ENCODE measurements at regions not wholly inside any gene's neighbourhood (a gene's known extent, or its start where the extent isn't known, plus 50 kb on each side); places are given as distances from the start of the nearest gene placed in this dataset.

- Histone ChIP-seq H3K4me3 (ENCODE audit: low read length) (no peak overlapping the region), H3K9me3 (ENCODE audit: control insufficient read depth, insufficient read depth, low read length) (no peaks in the 10 kb centered on the region), H3K27ac (ENCODE audit: low read length) (no peak overlapping the region), H3K27me3 (ENCODE audit: control insufficient read depth, insufficient read depth, low read length) (no peaks in the 10 kb centered on the region), H3K36me3 (ENCODE audit: control insufficient read depth, insufficient read depth, low read length) (no peaks in the 10 kb centered on the region), H3K4me1 (ENCODE audit: control insufficient read depth, insufficient read depth, low read length) (no peaks in the 10 kb centered on the region)
- no peak for DNase-seq (ENCODE audit: low read depth, low spot score)
- WGBS (ENCODE audit: insufficient coverage, insufficient read length): no CpG with 5 or more reads among the region's 2 CpGs
Observed at GRCh38 chr13:37412241-37412921, 186.2 kb downstream of the POSTN start.

DNA sequence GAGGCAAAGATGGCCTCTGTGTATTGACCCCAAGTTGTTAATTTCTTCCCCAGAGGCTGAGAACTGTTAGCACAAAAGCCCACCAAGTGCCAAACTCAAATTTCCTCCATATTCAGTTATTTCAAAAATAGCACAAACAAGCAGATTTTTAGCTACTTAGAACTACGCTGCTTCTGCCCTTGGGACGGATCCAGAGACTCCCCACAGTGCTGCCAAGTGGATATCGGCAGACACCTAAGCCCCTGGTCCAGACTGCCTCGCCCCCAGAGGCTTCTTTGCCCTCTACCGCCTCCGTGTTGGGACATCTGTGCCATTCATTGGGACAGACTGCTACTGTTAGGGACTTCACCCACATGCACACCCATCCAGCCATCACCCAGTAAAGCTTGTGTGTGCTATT, 188.3 kb downstream of the POSTN start:
- no peak for DNase-seq (ENCODE audit: low read depth, low spot score)
- H3K27ac ChIP-seq (ENCODE audit: low read length): no peak overlapping the region
- no peak overlapping the region for H3K4me3 ChIP-seq (ENCODE audit: low read length)
- H3K27me3 ChIP-seq (ENCODE audit: control insufficient read depth, insufficient read depth, low read length): no peaks in the 10 kb centered on the region
- no peaks in the 10 kb centered on the region for H3K36me3 ChIP-seq (ENCODE audit: control insufficient read depth, insufficient read depth, low read length)
- no CpG with 5 or more reads among the region's 6 CpGs for WGBS (ENCODE audit: insufficient coverage, insufficient read length)
- H3K9me3 ChIP-seq (ENCODE audit: control insufficient read depth, insufficient read depth, low read length): no peaks in the 10 kb centered on the region
- H3K4me1 ChIP-seq (ENCODE audit: control insufficient read depth, insufficient read depth, low read length): no peaks in the 10 kb centered on the region

GRCh38 chr13:37409756-37410155, 188.8 kb downstream of the POSTN start:
- Histone ChIP-seq H3K4me3 (ENCODE audit: low read length) (no peak overlapping the region), H3K27ac (ENCODE audit: low read length) (no peak overlapping the region), H3K4me1 (ENCODE audit: control insufficient read depth, insufficient read depth, low read length) (no peaks in the 10 kb centered on the region), H3K36me3 (ENCODE audit: control insufficient read depth, insufficient read depth, low read length) (no peaks in the 10 kb centered on the region), H3K27me3 (ENCODE audit: control insufficient read depth, insufficient read depth, low read length) (no peaks in the 10 kb centered on the region), H3K9me3 (ENCODE audit: control insufficient read depth, insufficient read depth, low read length) (no peaks in the 10 kb centered on the region)
- DNase-seq (ENCODE audit: low read depth, low spot score): no peak

DNA sequence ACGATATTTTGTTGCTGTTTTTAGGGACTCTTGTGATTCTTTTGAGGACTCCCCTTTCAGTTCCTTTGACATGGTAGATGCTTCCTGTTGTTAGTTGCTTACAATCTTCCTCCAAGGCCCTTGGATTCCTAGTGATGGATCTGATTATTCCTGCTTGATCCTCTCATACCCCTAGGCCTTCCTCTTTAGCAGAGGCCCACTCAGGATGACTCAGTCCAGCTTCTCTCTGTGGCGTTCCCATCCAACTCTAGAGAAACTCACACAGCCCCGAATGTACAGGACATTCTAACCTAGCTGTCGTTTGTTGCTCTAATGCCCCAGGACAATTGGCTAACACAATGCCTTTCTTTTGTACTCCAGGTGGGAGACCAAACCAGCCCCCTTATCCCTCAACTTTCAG, 191.4 kb downstream of the POSTN start:
- Histone ChIP-seq H3K4me3 (ENCODE audit: low read length) (no peak overlapping the region), H3K9me3 (ENCODE audit: control insufficient read depth, insufficient read depth, low read length) (no peaks in the 10 kb centered on the region), H3K27ac (ENCODE audit: low read length) (no peak overlapping the region), H3K27me3 (ENCODE audit: control insufficient read depth, insufficient read depth, low read length) (no peaks in the 10 kb centered on the region), H3K4me1 (ENCODE audit: control insufficient read depth, insufficient read depth, low read length) (no peaks in the 10 kb centered on the region), H3K36me3 (ENCODE audit: control insufficient read depth, insufficient read depth, low read length) (no peaks in the 10 kb centered on the region)
- no peak for DNase-seq (ENCODE audit: low read depth, low spot score)
- no CpG with 5 or more reads among the region's 4 CpGs for WGBS (ENCODE audit: insufficient coverage, insufficient read length)

- H3K36me3 ChIP-seq (ENCODE audit: control insufficient read depth, insufficient read depth, low read length): no peaks in the 10 kb centered on the region
- WGBS (ENCODE audit: insufficient coverage, insufficient read length): no CpG with 5 or more reads among the region's 1 CpG
- H3K27me3 ChIP-seq (ENCODE audit: control insufficient read depth, insufficient read depth, low read length): no peaks in the 10 kb centered on the region
- H3K27ac ChIP-seq (ENCODE audit: low read length): no peak overlapping the region
- no peak for DNase-seq (ENCODE audit: low read depth, low spot score)
- no peak overlapping the region for H3K4me3 ChIP-seq (ENCODE audit: low read length)
- no peaks in the 10 kb centered on the region for H3K4me1 ChIP-seq (ENCODE audit: control insufficient read depth, insufficient read depth, low read length)
- no peaks in the 10 kb centered on the region for H3K9me3 ChIP-seq (ENCODE audit: control insufficient read depth, insufficient read depth, low read length)
Observed at GRCh38 chr13:37406031-37406430, 192.5 kb downstream of the POSTN start.

DNA sequence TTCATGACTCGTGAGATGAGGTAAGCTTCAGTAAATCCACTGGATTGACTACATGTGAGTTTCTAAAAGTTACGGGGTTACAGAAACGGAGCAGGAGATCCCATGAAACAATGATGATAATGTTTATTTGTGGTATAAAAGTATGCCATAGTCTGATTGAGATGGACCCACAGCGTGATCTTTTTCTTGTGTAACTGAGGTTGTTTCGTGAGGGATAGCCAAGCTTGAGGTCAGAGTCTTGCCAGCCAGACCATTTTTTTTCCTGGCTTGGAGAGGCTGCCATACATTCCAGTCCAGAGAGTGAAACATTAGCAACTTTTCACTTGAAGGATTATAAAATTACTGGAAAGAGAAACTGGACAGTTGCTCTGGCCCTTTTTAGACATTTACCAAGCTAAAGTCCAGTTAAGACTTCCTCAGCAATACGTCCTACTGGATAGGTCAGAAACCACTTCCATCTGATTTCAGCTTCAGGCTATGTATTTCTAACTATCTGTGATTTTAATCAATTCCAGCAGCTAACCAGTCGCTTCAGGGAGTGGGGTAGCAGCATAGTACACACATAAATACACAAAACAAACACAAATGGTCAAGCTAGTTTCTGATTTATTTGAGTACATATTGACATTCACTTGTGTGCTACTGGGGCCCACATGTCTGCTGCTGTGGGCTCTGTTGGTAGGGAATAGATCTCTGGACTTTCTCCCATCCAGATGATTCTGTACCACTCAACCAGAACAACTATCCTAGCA, 194.6 kb downstream of the POSTN start:
- DNase-seq (ENCODE audit: low read depth, low spot score): no peak
- no peaks in the 10 kb centered on the region for H3K9me3 ChIP-seq (ENCODE audit: control insufficient read depth, insufficient read depth, low read length)
- no peaks in the 10 kb centered on the region for H3K27me3 ChIP-seq (ENCODE audit: control insufficient read depth, insufficient read depth, low read length)
- no peak overlapping the region for H3K27ac ChIP-seq (ENCODE audit: low read length)
- no peaks in the 10 kb centered on the region for H3K4me1 ChIP-seq (ENCODE audit: control insufficient read depth, insufficient read depth, low read length)
- no peak overlapping the region for H3K4me3 ChIP-seq (ENCODE audit: low read length)
- WGBS (ENCODE audit: insufficient coverage, insufficient read length): no CpG with 5 or more reads among the region's 7 CpGs
- no peaks in the 10 kb centered on the region for H3K36me3 ChIP-seq (ENCODE audit: control insufficient read depth, insufficient read depth, low read length)

GRCh38 chr13:37401721-37402120, 196.8 kb downstream of the POSTN start:
- no peaks in the 10 kb centered on the region for H3K36me3 ChIP-seq (ENCODE audit: control insufficient read depth, insufficient read depth, low read length)
- no peaks in the 10 kb centered on the region for H3K4me1 ChIP-seq (ENCODE audit: control insufficient read depth, insufficient read depth, low read length)
- no peak overlapping the region for H3K27ac ChIP-seq (ENCODE audit: low read length)
- no peaks in the 10 kb centered on the region for H3K27me3 ChIP-seq (ENCODE audit: control insufficient read depth, insufficient read depth, low read length)
- no peaks in the 10 kb centered on the region for H3K9me3 ChIP-seq (ENCODE audit: control insufficient read depth, insufficient read depth, low read length)
- no peak for DNase-seq (ENCODE audit: low read depth, low spot score)
- no peak overlapping the region for H3K4me3 ChIP-seq (ENCODE audit: low read length)

- no CpG with 5 or more reads among the region's 3 CpGs for WGBS (ENCODE audit: insufficient coverage, insufficient read length)
- H3K27me3 ChIP-seq (ENCODE audit: control insufficient read depth, insufficient read depth, low read length): no peaks in the 10 kb centered on the region
- no peak for DNase-seq (ENCODE audit: low read depth, low spot score)
- H3K36me3 ChIP-seq (ENCODE audit: control insufficient read depth, insufficient read depth, low read length): no peaks in the 10 kb centered on the region
- no peak overlapping the region for H3K4me3 ChIP-seq (ENCODE audit: low read length)
- no peak overlapping the region for H3K27ac ChIP-seq (ENCODE audit: low read length)
- H3K9me3 ChIP-seq (ENCODE audit: control insufficient read depth, insufficient read depth, low read length): no peaks in the 10 kb centered on the region
- peaks cover 1% of the 10 kb centered on the region; the same call in 1 of the 2 replicates for H3K4me1 ChIP-seq (ENCODE audit: control insufficient read depth, insufficient read depth, low read length)
Observed at GRCh38 chr13:37397535-37397934, 201.0 kb downstream of the POSTN start.

- H3K27ac ChIP-seq (ENCODE audit: low read length): no peak overlapping the region
- H3K9me3 ChIP-seq (ENCODE audit: control insufficient read depth, insufficient read depth, low read length): no peaks in the 10 kb centered on the region
Observed at GRCh38 chr13:37395544-37395943, 203.0 kb downstream of the POSTN start.

DNA sequence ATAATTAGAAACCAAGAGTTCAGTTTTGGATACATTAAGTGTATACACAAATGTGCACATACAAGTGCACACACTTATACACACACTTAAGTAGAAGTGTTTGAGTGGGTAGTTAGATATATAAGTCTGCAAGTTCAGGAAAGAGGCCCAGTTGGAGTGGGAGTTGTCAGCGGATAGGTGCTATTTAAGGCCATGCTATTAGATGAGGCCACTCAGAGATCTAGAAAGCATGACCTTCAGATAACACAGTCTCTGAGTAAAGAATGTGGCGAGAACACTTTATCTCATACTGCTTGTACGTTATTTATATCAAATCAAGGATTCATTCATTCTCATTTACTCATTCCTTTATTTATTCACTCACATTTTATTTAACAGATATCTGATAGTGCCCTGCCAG, 206.2 kb downstream of the POSTN start:
- no peaks in the 10 kb centered on the region for H3K9me3 ChIP-seq (ENCODE audit: control insufficient read depth, insufficient read depth, low read length)
- no peaks in the 10 kb centered on the region for H3K36me3 ChIP-seq (ENCODE audit: control insufficient read depth, insufficient read depth, low read length)
- DNase-seq (ENCODE audit: low read depth, low spot score): no peak
- H3K4me1 ChIP-seq (ENCODE audit: control insufficient read depth, insufficient read depth, low read length): peaks cover 1% of the 10 kb centered on the region; the same call in 1 of the 2 replicates
- 100% methylated on average over 1 of the region's 3 CpGs for WGBS (ENCODE audit: insufficient coverage, insufficient read length)
- H3K27me3 ChIP-seq (ENCODE audit: control insufficient read depth, insufficient read depth, low read length): no peaks in the 10 kb centered on the region
- no peak overlapping the region for H3K4me3 ChIP-seq (ENCODE audit: low read length)
- no peak overlapping the region for H3K27ac ChIP-seq (ENCODE audit: low read length)

More at GRCh38 chr13:37395544-37395943, 203.0 kb downstream of the POSTN start:
- no CpG with 5 or more reads among the region's 3 CpGs for WGBS (ENCODE audit: insufficient coverage, insufficient read length)
- DNase-seq (ENCODE audit: low read depth, low spot score): no peak
- no peak overlapping the region for H3K4me3 ChIP-seq (ENCODE audit: low read length)
- no peaks in the 10 kb centered on the region for H3K36me3 ChIP-seq (ENCODE audit: control insufficient read depth, insufficient read depth, low read length)
- H3K27me3 ChIP-seq (ENCODE audit: control insufficient read depth, insufficient read depth, low read length): no peaks in the 10 kb centered on the region
- H3K4me1 ChIP-seq (ENCODE audit: control insufficient read depth, insufficient read depth, low read length): peaks cover 1% of the 10 kb centered on the region; the same call in 1 of the 2 replicates

DNA sequence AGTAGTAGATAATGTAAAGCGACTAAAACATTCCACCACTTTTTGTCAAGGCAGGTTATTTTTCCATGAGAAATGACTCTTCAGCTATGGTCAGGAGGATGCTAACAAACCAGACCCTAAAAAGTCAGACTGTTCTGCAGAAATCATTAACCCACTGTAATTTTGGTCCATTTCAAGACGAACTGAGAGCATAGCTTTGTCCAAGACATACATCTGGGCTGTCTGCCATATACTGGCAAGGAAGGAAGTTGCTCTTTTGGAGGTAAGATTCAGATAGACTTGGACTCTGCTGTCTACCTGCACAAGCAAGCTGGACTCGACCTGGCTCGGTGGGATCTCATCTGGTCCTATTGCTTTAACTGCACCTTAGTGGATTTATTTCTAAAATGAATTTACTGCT, 207.8 kb downstream of the POSTN start:
- WGBS (ENCODE audit: insufficient coverage, insufficient read length): no CpG with 5 or more reads among the region's 4 CpGs

More for the DNA sequence above, 207.8 kb downstream of the POSTN start:
- Histone ChIP-seq H3K27me3 (ENCODE audit: control insufficient read depth, insufficient read depth, low read length) (no peaks in the 10 kb centered on the region), H3K36me3 (ENCODE audit: control insufficient read depth, insufficient read depth, low read length) (no peaks in the 10 kb centered on the region), H3K27ac (ENCODE audit: low read length) (no peak overlapping the region), H3K9me3 (ENCODE audit: control insufficient read depth, insufficient read depth, low read length) (no peaks in the 10 kb centered on the region), H3K4me3 (ENCODE audit: low read length) (no peak overlapping the region), H3K4me1 (ENCODE audit: control insufficient read depth, insufficient read depth, low read length) (peaks cover 3% of the 10 kb centered on the region)
- DNase-seq (ENCODE audit: low read depth, low spot score): no peak

Data from iPS DF 6.9 (cell line).